ENCODE measurements at regions not wholly inside any gene's neighbourhood (a gene's known extent, or its start where the extent isn't known, plus 50 kb on each side); places are given as distances from the start of the nearest gene placed in this dataset.
A peak's percentile ranks its signal among the peaks of the same experiment; 100 is the strongest.
"Not testable (repeated sequence)": the region's sequence is repeated elsewhere in the genome, so short reads cannot be mapped to it uniquely, and the experiment has no call there.

GRCh38 chr19:33866696-33867095 is 70.0 kb downstream of the KCTD15 start:
- no peak for DNase-seq (ENCODE audit: low read depth in 2 of 2)

GRCh38 chr19:33868076-33868735 is 71.5 kb downstream of the KCTD15 start:
- DNase-seq (ENCODE audit: low read depth in 2 of 2), result no peak

DNA sequence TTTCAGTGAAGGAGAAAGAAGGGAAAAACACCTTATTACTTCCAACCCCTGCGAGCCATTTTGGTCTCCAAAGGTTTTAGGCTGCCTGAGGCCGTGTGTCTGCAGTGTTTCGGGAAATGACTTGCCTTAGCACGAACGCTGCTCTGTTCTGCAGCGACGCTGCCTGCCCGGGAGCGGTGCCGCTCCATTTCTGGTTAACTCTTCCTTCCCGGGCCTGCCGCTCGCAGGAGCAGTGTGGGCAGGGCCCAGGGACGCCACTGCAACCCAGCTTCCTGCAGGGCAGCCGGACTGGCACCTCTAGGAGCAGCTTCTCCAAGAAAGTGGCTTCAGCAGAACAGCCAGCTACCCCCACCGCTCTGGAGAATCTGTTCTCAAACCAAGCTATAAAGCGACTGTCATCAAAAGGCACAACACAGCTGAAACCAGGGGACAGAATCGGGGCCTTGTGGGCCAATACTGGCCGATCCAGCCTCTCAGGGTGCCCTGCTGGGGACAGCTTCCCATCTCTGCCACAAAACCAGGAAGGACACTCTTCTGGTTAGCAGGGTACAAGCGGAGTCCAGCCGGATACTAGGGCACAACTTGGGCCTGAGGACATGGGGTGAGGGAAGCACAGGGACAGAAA is 72.2 kb downstream of the KCTD15 start:
- peak in 1 of 2 experiments; percentile 12 for DNase-seq (ENCODE audit: low read depth in 2 of 2)

DNA sequence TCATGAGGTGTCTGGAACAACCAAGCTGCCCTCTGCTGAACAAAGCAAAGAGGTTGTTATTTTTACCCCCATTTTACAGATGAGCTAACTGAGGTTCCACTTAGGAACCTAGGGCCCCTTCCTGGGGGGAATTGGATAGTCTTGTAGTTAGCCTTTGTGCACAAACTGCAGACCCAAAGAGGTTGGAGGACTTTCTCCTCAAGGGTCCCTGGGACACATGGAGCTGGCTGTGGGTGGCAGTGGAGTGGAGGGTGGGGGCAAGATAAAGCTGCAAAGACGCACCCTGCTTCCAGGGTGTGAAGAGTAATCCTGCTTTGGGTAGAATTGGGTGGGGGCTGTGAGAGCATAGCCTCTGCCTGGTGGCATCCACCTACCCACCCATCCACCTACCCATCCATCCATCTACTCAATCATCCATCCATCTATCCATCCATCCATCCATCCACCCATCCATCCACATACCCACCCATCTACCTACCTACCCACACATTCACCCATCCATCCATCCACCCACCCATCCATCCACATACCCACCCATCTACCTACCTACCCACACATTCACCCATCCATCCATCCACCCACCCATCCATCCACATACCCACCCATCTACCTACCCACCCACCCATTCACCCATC is 73.7 kb downstream of the KCTD15 start:
- not testable (repeated sequence) for DNase-seq (ENCODE audit: low read depth in 2 of 2)

DNA sequence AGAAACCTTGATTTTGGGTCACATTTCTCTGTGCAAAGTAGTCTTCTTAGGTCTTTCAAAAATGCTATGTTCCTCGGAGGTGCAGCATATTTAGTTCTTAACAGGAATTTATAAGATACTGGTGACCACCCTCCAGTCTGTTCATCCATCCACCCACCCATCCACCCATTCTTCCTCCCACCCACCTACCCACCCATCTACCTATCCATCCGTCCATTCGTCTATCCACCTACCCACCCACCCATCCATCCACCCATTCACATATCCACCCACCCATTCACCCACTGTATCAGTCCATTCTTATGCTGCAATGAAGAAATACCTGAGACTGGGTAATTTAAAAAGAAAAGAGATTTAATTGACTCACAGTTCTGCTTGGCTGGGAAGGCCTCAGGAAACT is 74.9 kb downstream of the KCTD15 start:
- no peak for DNase-seq (ENCODE audit: low read depth in 2 of 2)

DNA sequence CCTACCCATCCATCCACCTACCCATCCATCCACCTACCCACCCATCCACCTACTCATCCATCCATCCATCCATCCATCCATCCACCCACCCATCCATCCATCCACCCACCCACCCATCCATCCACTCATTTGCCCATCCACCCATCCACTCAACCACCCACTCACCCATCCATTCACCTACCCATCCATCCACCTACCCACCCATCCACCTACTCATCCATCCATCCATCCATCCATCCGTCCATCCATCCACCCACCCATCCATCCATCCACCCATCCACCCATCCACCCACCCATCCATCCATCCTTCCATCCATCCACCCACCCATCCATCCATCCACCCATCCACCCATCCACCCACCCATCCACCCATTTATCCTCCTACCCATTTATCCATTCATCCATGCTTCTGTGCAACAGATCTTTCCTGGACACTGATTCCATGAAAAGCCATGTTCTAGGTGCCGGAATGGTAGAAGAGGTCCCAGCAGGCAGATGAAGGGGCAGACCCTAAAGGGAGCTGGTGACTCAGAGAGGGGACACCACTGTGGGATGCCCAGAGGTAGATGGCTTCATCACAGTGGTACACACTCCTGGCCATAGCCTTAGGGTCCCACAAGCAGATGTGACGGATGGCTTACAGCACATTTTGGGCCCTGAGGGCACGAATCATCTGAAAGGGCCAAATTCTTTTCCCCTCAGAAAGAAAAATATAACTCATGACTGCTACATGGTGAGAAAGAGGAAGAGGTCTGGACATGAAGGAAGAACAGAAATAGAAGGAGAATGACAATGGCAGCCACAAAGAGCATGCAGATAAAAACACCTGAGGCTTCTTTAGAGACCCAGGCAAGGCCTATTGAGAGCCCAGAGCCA is 76.0 kb downstream of the KCTD15 start:
- no peak for DNase-seq (ENCODE audit: low read depth in 2 of 2)

GRCh38 chr19:33875071-33875470 is 78.4 kb downstream of the KCTD15 start:
- DNase-seq (ENCODE audit: low read depth in 2 of 2), result no peak

GRCh38 chr19:33876192-33876591 is 79.5 kb downstream of the KCTD15 start:
- no peak for DNase-seq (ENCODE audit: low read depth in 2 of 2)

GRCh38 chr19:33878030-33878544 is 81.4 kb downstream of the KCTD15 start:
- DNase-seq (ENCODE audit: low read depth in 2 of 2), result no peak

DNA sequence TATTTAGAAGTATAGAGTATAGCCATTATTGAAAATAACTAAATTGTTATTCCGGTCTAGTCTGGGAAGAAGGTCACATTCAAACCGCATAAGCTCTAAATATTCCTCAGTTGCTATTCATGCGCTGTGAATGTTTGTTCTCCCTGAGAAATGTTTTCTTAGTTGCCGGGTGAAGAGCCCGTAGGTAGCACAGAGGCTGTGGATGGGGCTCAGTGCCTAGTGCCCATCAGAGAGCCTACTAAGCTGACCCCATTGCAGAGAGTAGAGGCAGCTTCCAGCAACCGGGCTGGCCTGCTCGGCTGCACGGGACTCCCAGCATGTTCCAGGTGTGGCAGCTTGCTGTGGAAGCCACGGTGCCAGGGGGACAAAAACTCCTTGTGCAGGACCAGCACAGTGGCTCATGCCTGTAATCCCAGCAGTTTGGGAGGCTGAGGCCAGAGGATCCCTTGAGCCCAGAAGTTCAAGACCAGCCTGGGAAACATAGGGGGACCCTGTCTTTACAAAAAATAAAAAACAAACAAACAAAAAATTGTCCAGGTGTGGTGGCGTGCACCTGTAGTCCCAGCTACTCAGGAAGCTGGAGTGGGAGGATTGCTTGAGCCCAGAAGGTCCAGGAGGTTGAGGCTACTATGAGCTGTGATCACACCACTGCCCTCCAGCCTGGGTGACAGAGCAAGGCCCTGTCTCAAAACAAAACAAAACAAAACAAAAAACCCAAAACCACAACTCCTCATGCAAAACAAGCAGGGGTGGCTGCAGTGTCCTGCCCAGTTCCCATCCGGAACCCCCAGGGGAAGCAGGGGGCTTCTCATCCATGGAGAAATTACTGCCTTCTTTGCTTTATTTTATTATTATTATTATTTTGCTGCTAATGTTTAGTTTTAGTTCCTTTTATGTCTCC is 82.5 kb downstream of the KCTD15 start:
- DNase-seq (ENCODE audit: low read depth in 2 of 2), result no peak

DNA sequence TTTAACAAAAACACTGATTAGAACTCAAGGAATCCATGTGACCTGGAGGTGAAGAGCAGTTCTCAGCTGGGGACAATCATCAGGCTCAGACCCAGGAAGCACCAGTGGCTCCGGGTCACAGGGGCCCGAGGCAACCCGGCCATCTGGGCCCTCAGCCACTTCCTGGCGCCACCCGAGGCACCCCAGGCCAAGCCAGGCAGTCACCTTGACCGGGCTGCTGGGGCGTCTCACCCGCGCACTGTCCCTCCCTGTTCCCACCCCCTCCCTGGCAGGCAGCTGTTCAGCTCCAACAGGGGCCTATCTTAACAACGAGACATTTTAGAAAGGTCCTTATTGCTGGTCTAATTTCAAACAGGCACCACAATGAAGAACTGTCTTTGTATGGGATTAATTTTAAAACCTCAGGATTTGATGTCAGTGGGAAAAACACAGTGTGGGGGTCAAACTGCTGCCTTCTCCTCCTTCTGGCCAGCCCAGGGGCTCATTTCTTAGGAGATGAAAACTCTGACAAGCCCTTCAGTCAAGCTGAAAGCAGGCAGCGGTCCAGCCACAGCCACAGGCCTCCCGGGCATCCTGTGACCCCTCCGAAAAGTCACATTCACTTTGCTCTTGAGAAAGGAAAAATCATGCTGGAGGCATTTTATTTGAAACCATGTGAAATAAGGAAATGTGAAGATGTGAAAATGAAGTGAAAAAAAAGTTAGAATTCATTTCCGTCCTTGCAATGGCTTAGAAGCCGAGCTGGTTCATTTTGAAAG is 83.3 kb downstream of the KCTD15 start:
- no peak for DNase-seq (ENCODE audit: low read depth in 2 of 2)

GRCh38 chr19:33883859-33884519 is 87.3 kb downstream of the KCTD15 start:
- no peak for DNase-seq (ENCODE audit: low read depth in 2 of 2)

DNA sequence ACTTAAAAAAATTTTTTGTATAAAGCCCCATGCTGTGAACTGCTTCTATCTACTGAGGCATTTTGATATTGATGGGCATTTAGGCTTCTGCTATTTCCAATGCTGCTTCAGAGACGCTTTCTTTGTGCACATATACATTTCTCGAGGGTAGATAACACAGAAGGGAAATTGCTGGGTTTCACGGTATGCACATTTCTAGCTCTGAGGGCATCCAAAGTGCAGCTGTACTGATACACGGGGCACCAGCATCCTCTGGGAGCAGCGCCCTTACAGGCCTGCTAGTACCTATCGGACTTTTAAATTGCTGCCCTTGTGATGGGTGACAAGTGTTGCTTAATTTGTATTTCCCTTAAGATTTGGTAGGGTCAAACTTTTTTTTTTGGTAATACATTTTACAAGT is 88.6 kb downstream of the KCTD15 start:
- DNase-seq (ENCODE audit: low read depth in 2 of 2), result no peak

GRCh38 chr19:33887891-33888290 is 91.2 kb downstream of the KCTD15 start:
- no peak for DNase-seq (ENCODE audit: low read depth in 2 of 2)

DNA sequence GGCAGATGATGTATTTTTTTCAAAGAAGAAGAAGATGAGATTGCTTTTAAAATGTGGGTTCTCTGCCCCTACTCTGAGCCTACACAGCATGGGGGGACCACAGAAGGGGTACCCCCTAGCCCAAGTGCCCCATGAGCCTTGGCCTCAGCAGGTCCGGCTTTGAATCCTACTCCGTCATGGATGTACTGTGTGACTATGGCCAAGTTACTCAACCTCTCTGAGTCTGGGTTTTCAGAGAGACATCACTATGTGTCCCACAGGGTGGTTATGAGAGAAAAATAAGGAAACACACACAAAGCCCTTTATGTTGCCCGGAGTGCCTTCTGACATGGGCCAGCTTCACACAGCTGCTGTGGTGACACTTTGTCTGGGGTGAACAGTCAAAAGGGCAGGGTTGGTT is 92.0 kb downstream of the KCTD15 start:
- DNase-seq (ENCODE audit: low read depth in 2 of 2), result no peak

DNA sequence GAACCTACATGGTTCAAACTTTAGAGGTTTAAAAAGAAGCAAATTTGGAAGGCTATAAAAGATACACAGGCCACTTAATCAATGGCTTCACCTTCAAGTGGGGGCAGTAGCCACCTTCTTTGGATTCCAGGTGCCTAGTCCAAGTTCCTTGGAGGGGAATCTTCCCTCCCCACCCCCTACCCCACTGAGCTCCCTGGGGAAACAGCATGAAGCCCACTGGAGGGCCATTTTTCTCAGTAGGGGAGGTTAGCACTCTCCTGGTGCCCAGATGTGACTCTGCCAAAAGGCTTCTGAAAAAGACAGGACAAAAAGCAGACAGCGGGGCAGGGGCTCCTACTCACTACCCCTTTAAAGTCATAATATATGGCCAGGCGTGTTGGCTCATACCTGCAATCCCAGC is 93.9 kb downstream of the KCTD15 start:
- DNase-seq (ENCODE audit: low read depth in 2 of 2), result no peak

GRCh38 chr19:33891773-33892172 is 95.1 kb downstream of the KCTD15 start:
- DNase-seq (ENCODE audit: low read depth in 2 of 2), result no peak

DNA sequence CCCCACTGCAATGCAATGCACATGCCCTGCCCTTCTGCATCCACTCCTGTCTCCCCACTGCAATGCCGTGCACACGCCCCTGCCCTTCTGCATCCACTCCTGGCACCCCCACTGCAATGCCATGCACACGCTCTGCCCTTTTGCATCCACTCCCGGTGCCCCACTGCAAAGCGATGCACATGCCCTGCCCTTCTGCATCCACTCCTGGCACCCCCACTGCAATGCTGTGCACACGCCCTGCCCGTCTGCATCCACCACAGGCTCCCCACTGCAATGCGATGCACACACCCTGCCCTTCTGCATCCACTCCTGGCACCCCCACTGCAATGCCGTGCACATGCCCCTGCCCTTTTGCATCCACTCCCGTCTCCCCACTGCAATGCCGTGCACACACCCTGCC is 98.1 kb downstream of the KCTD15 start:
- DNase-seq (ENCODE audit: low read depth in 2 of 2), result no peak

- DNase-seq (ENCODE audit: low read depth in 2 of 2), result no peak
Observed at GRCh38 chr19:33895366-33895765, 98.7 kb downstream of the KCTD15 start.
